ENCODE measurements at regions not wholly inside any gene's neighbourhood (a gene's known extent, or its start where the extent isn't known, plus 50 kb on each side); places are given as distances from the start of the nearest gene placed in this dataset.

DNA sequence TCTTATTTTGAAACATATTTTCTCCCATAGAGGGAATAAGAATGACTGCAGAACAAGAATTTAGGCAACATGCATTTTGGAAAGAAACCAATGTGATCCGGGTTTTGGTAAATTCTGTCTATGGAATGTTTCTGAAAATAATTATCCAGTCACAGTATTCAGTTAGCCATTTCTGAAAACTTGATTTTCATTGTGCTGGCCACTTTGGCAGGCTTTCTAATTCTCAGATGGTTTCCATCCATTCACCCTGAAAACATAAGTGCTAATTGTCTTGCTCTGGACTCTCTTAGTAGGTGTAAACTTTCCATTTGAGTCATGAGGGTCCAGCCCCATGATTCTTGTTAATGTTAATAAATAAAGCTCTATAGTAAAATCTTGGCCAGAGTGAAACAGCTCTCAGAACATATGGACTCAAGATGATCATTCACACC lies 176.5 kb downstream of the RBM43 start:
- TF ChIP-seq, protein P1, sequence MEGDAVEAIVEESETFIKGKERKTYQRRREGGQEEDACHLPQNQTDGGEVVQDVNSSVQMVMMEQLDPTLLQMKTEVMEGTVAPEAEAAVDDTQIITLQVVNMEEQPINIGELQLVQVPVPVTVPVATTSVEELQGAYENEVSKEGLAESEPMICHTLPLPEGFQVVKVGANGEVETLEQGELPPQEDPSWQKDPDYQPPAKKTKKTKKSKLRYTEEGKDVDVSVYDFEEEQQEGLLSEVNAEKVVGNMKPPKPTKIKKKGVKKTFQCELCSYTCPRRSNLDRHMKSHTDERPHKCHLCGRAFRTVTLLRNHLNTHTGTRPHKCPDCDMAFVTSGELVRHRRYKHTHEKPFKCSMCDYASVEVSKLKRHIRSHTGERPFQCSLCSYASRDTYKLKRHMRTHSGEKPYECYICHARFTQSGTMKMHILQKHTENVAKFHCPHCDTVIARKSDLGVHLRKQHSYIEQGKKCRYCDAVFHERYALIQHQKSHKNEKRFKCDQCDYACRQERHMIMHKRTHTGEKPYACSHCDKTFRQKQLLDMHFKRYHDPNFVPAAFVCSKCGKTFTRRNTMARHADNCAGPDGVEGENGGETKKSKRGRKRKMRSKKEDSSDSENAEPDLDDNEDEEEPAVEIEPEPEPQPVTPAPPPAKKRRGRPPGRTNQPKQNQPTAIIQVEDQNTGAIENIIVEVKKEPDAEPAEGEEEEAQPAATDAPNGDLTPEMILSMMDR (IDR thresholded peaks at IDR 0.05; ENCODE audit: low read length): no peak
- TF ChIP-seq EZH2 (optimal IDR thresholded peaks at IDR 0.05; ENCODE audit: low read depth, low read length): no peak
